Adrenal gland (tissue), 9 donors: ENCODE measurements at regions not wholly inside any gene's neighbourhood (a gene's known extent, or its start where the extent isn't known, plus 50 kb on each side); places are given as distances from the start of the nearest gene placed in this dataset.

Source experiments
- DNase-seq, 7 donors: peaks; one replicate each; pipeline ENCODE4 v3.0.0-alpha.2; 2019 to 2020
- H3K27ac ChIP-seq, 5 donors: fragments of 200-600 bp; sonication (generic) in 4 of 5; 1 replicate in 3 of 5; 2 replicates in 2 of 5; pipeline versions ENCODE4 v1.5.1 to v1.8.0; 2016 to 2020; ENCODE audit warnings: mild to moderate bottlenecking in 1 of 5
- H3K27me3 ChIP-seq: fragments of 200-600 bp; 2 replicates; pipeline ENCODE4 v1.8.0; 2021
- H3K36me3 ChIP-seq, 2 donors: fragments of 200-600 bp; replicated peaks in 1 of 2; 1 replicate in 1 of 2; 2 replicates in 1 of 2; pipeline versions ENCODE4 v1.5.1 to v1.8.0; 2018 to 2022
- H3K4me1 ChIP-seq, 2 donors: fragments of 200-600 bp; replicated peaks in 1 of 2; 1 replicate in 1 of 2; 2 replicates in 1 of 2; pipeline versions ENCODE4 v1.5.1 to v1.8.0; 2018 to 2021
- H3K4me3 ChIP-seq, 4 donors: fragments of 200-600 bp; sonication (generic) in 3 of 4; one replicate each; pipeline ENCODE4 v1.5.1; 2016 to 2018
- H3K9me3 ChIP-seq, 3 donors: fragments of 200-600 bp; sonication (generic) in 1 of 3; replicated peaks in 1 of 3; 1 replicate in 2 of 3; 2 replicates in 1 of 3; pipeline versions ENCODE4 v1.5.1 to v1.8.0; 2016 to 2021
- CTCF ChIP-seq, 6 experiments: fragments of 450-650 bp in 4 of 6; fragments of 200-600 bp in 2 of 6; sonication (generic) in 1 of 6; IDR thresholded peaks; 1 replicate in 5 of 6; 2 replicates in 1 of 6; pipeline versions ENCODE4 v1.5.1 to v1.8.0; 2016 to 2021; ENCODE audit warnings: antibody characterized with exemption in 6 of 6, mild to moderate bottlenecking in 2 of 6, moderate library complexity in 1 of 6
- POLR2A ChIP-seq, 2 donors: fragments of 450-650 bp; IDR thresholded peaks; one replicate each; pipeline ENCODE4 v1.6.1; 2017; ENCODE audit warnings: antibody characterized with exemption in 2 of 2, mild to moderate bottlenecking in 2 of 2, moderate library complexity in 1 of 2
- WGBS, 4 donors: extraction: QIAGEN DNeasy Blood & Tissue Kit in 2 of 4; methylation state at CpG; one replicate each; pipeline versions ENCODE4 v1.1.5 to v1.1.7; 2013 to 2017; 5-methylcytosine and 5-hydroxymethylcytosine counted together
- intact Hi-C, 2 donors: fragments of 100-400 bp; cut with DNase I; formaldehyde crosslinking; loops; one replicate each; pipeline versions ENCODE4 v1.14.1 to v1.15.0; 2022 to 2023
- donor health status: healthy with polysubstance abuse.
- donor health status: Bipolar disorder and iron deficiency.
- donor health status: DM: yes; HTN: yes; CAD: no.
- donor health status: DM: no; HTN: no; CAD: no.
- donor health status: DM: no; HTN: no; CAD: no.

DNA sequence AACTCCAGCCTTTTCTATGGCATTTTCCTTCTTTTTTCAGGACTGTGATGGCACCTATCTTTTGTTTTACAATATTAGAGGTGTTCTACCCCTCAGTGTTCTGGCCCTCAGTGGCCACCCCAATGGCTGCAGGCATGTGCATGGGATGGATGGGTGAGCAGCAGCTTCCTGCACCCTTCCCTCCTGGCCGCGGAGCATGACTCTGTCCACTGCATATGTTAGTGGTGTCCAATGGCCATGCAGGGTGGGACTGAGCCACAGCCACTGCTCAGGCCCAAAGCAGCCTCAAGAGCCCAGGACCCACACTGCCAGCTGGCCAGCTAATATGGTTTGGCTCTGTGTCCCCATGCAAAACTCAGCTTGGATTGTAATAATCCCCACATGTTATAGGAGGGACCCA, 1032.3 kb upstream of the FBXO33 start:
- Histone ChIP-seq H3K4me1 (no peaks in the 10 kb centered on the region), H3K36me3 (no peaks in the 10 kb centered on the region), H3K27ac (no peak overlapping the region), H3K4me3 (no peak overlapping the region), H3K27me3 (no peaks in the 10 kb centered on the region), H3K9me3 (no peaks in the 10 kb centered on the region)
- WGBS, 4 donors: 95 to 100% (median 99%) methylated on average over 2 of the region's 2 CpGs
- TF ChIP-seq POLR2A (IDR thresholded peaks at IDR 0.05): no peak
- no peak for TF ChIP-seq CTCF (IDR thresholded peaks at IDR 0.05)
- no peak for DNase-seq
- intact Hi-C loops: no loop called here

DNA sequence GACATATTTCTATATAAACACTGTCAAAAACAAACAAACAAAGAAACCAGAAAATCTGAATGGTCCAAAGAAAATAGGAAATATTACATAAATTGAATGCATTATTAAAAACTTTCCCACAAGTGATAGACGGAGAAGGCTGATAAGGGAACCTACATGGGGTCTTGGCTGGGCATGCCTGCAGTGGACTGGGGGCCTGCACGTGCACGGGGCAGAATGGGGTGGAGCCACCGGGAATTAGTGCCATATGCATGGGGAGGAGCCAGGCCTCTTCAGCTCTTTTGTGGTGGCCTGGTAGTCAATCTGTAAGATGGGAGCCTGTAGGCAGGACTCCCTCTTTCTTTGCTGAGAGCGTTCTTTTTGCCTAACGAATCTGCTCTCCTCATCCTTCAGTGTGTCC, 1031.7 kb upstream of the FBXO33 start:
- TF ChIP-seq POLR2A (IDR thresholded peaks at IDR 0.05): no peak
- TF ChIP-seq CTCF (IDR thresholded peaks at IDR 0.05): no peak
- Histone ChIP-seq H3K27ac (no peak overlapping the region), H3K27me3 (no peaks in the 10 kb centered on the region), H3K4me3 (no peak overlapping the region), H3K36me3 (no peaks in the 10 kb centered on the region), H3K4me1 (no peaks in the 10 kb centered on the region), H3K9me3 (no peaks in the 10 kb centered on the region)
- 74 to 89% (median 78%) methylated on average over 6 of the region's 6 CpGs for WGBS, 4 donors
- no peak for DNase-seq
- intact Hi-C loops: no loop called here

DNA sequence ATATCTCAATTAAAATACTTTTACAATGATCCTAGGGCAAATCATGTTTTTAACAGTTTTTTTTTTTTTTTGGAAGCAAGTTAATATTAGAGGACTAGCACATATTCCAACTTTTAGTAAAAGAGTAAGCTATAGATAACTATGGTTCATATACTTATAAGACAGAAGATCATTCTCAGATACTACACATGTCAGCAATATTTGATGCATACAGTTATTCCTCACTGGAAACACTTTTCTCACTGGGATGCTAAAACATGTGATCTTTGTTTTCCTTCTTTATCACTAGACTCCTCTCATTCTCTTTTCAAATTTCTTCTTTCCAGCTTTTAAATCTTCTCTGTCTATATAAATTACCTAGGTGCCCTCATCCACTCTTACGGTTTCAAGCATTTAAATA, 1020.4 kb upstream of the FBXO33 start:
- TF ChIP-seq CTCF (IDR thresholded peaks at IDR 0.05) (no peak), POLR2A (IDR thresholded peaks at IDR 0.05) (no peak)
- Histone ChIP-seq H3K27ac (no peak overlapping the region), H3K36me3 (no peaks in the 10 kb centered on the region), H3K4me3 (no peak overlapping the region), H3K27me3 (no peaks in the 10 kb centered on the region), H3K9me3 (no peaks in the 10 kb centered on the region), H3K4me1 (no peaks in the 10 kb centered on the region)
- intact Hi-C loops: no loop called here
- no peak for DNase-seq
- 82 to 94% (median 88%) methylated on average over 1 of the region's 1 CpG for WGBS, 4 donors

DNA sequence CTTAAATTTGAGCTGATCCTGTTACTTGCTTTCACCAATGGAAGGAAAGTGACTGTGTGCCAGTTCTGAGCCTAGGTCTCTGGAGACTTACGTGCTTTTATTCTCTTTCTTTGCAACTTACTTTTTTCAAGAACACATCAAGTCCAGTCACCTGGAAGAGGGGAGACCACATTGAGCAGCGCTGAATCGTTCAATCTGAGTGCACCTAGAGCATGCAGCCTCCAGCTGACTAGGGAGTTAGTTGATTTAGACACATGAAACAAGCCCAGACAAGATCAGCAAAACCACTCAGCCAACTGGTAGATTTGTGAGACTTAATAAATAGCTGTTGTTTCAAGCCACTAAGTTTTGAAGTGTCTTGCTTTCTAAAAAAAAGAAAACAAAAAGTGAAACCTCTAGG, 1014.8 kb upstream of the FBXO33 start:
- no peak for TF ChIP-seq POLR2A (IDR thresholded peaks at IDR 0.05)
- no peak for TF ChIP-seq CTCF (IDR thresholded peaks at IDR 0.05)
- intact Hi-C loops: no loop called here
- H3K27ac ChIP-seq: no peak overlapping the region
- 78 to 87% (median 80%) methylated on average over 3 of the region's 3 CpGs for WGBS, 4 donors
- H3K27me3 ChIP-seq: no peaks in the 10 kb centered on the region
- H3K36me3 ChIP-seq: no peaks in the 10 kb centered on the region
- H3K4me3 ChIP-seq: no peak overlapping the region
- no peak for DNase-seq
- no peaks in the 10 kb centered on the region for H3K9me3 ChIP-seq
- no peaks in the 10 kb centered on the region for H3K4me1 ChIP-seq
